Tibial artery (tissue), 4 donors: ENCODE measurements at regions not wholly inside any gene's neighbourhood (a gene's known extent, or its start where the extent isn't known, plus 50 kb on each side); places are given as distances from the start of the nearest gene placed in this dataset.
"Not testable (repeated sequence)": the region's sequence is repeated elsewhere in the genome, so short reads cannot be mapped to it uniquely, and the experiment has no call there.

Experiments
- DNase-seq, 2 donors: peaks; one replicate each; pipeline ENCODE4 v3.0.0-alpha.2; 2019
- H3K27ac ChIP-seq, 2 donors: fragments of 200-600 bp; sonication (generic) in 1 of 2; 1 replicate in 1 of 2; 2 replicates in 1 of 2; pipeline ENCODE4 v1.5.1; 2018 to 2019; ENCODE audit warnings: mild to moderate bottlenecking in 1 of 2
- H3K27me3 ChIP-seq, 2 donors: fragments of 200-600 bp; sonication (generic) in 1 of 2; one replicate each; pipeline versions ENCODE4 v1.5.1 to v1.6.0; 2016 to 2019
- H3K36me3 ChIP-seq, 3 donors: fragments of 200-600 bp; sonication (generic) in 2 of 3; one replicate each; pipeline ENCODE4 v1.5.1; 2016 to 2019; ENCODE audit warnings: mild to moderate bottlenecking in 2 of 3
- H3K4me1 ChIP-seq, 4 donors: fragments of 200-600 bp; sonication (generic) in 2 of 4; 1 replicate in 3 of 4; 2 replicates in 1 of 4; pipeline ENCODE4 v1.5.1; 2016 to 2019
- H3K4me3 ChIP-seq, 2 donors: fragments of 200-600 bp; sonication (generic) in 1 of 2; 1 replicate in 1 of 2; 2 replicates in 1 of 2; pipeline ENCODE4 v1.5.1; 2018 to 2019; ENCODE audit warnings: mild to moderate bottlenecking in 2 of 2
- H3K9me3 ChIP-seq, 3 donors: fragments of 200-600 bp; sonication (generic) in 1 of 3; one replicate each; pipeline ENCODE4 v1.5.1; 2016 to 2019
- CTCF ChIP-seq, 2 experiments: fragments of 200-600 bp in 1 of 2; fragments of 450-650 bp in 1 of 2; IDR thresholded peaks; one replicate each; pipeline ENCODE4 v1.5.1; 2017 to 2019; ENCODE audit warnings: antibody characterized with exemption in 2 of 2, mild to moderate bottlenecking in 1 of 2, moderate library complexity in 1 of 2
- intact Hi-C: fragments of 100-400 bp; cut with DNase I; formaldehyde crosslinking; loops from one replicate; pipeline ENCODE4 v1.15.0; 2023; ENCODE audit warnings: low total_unique reads

GRCh38 chr11:71165771-71166170 lies 86.6 kb downstream of the SHANK2 start:
- Histone ChIP-seq H3K36me3 (no peaks in the 10 kb centered on the region), H3K4me1 (no peaks in the 10 kb centered on the region), H3K9me3 (no peaks in the 10 kb centered on the region), H3K4me3 (no peak overlapping the region), H3K27ac (no peak overlapping the region), H3K27me3 (peaks cover 0 to 4% of the 10 kb centered on the region in 2 donors)
- intact Hi-C loops: no loop called here
- TF ChIP-seq CTCF (IDR thresholded peaks at IDR 0.05): no peak
- peak; percentile 9 to 40 for DNase-seq

- no peaks in the 10 kb centered on the region for H3K9me3 ChIP-seq
- TF ChIP-seq CTCF (IDR thresholded peaks at IDR 0.05): no peak
- no peak overlapping the region for H3K27ac ChIP-seq
- no peak for DNase-seq
- no peak overlapping the region for H3K4me3 ChIP-seq
- H3K27me3 ChIP-seq: peaks cover 0 to 4% of the 10 kb centered on the region in 2 donors
- intact Hi-C loops: no loop called here
- no peaks in the 10 kb centered on the region for H3K4me1 ChIP-seq
- H3K36me3 ChIP-seq: no peaks in the 10 kb centered on the region
Observed at GRCh38 chr11:71164621-71165020, 87.8 kb downstream of the SHANK2 start.

- Histone ChIP-seq H3K27me3 (peaks cover 0 to 4% of the 10 kb centered on the region in 2 donors), H3K4me3 (no peak overlapping the region), H3K27ac (no peak overlapping the region), H3K36me3 (no peaks in the 10 kb centered on the region), H3K4me1 (no peaks in the 10 kb centered on the region), H3K9me3 (no peaks in the 10 kb centered on the region)
- intact Hi-C loops: no loop called here
- peak; percentile 5 to 29 for DNase-seq
- TF ChIP-seq CTCF (IDR thresholded peaks at IDR 0.05): no peak
Observed at GRCh38 chr11:71164186-71164585, 88.2 kb downstream of the SHANK2 start.

GRCh38 chr11:71163371-71163770 lies 89.0 kb downstream of the SHANK2 start:
- no peak overlapping the region for H3K27ac ChIP-seq
- H3K4me1 ChIP-seq: no peaks in the 10 kb centered on the region
- H3K36me3 ChIP-seq: no peaks in the 10 kb centered on the region
- no peak overlapping the region for H3K4me3 ChIP-seq
- intact Hi-C loops: no loop called here
- H3K9me3 ChIP-seq: no peaks in the 10 kb centered on the region
- TF ChIP-seq CTCF (IDR thresholded peaks at IDR 0.05): no peak
- DNase-seq: peak in 1 of 2 donors; percentile 2
- peaks cover 0 to 4% of the 10 kb centered on the region in 2 donors for H3K27me3 ChIP-seq

- H3K27me3 ChIP-seq: peaks cover 0 to 9% of the 10 kb centered on the region in 2 donors
- H3K4me3 ChIP-seq: no peak overlapping the region
- no peak for TF ChIP-seq CTCF (IDR thresholded peaks at IDR 0.05)
- H3K4me1 ChIP-seq: no peaks in the 10 kb centered on the region
- no peak overlapping the region for H3K27ac ChIP-seq
- no peak for DNase-seq
- intact Hi-C loops: no loop called here
- no peaks in the 10 kb centered on the region for H3K36me3 ChIP-seq
- H3K9me3 ChIP-seq: no peaks in the 10 kb centered on the region
Observed at GRCh38 chr11:71158936-71159335, 93.4 kb downstream of the SHANK2 start.

- DNase-seq, H3K27me3 ChIP-seq, H3K9me3 ChIP-seq, H3K4me1 ChIP-seq, H3K4me3 ChIP-seq, H3K27ac ChIP-seq, H3K36me3 ChIP-seq, intact Hi-C loops: not testable (repeated sequence)
Observed at GRCh38 chr11:71157676-71158075, 94.7 kb downstream of the SHANK2 start.
